K562 (cell line): ENCODE measurements at regions not wholly inside any gene's neighbourhood (a gene's known extent, or its start where the extent isn't known, plus 50 kb on each side); places are given as distances from the start of the nearest gene placed in this dataset.

ENCODE experiments used
- ATAC-seq: fragments of 200-7000 bp; cut with Tn5 transposase; 3 replicates; pipeline ENCODE4 v1.9.1; 2020; ENCODE audit warnings: moderate library complexity
- BruUV-seq: library from RNA; stranded (reverse); fragments of 400-500 nt; replicated peaks from 2 replicates; lab custom pipeline; 2021; lab: Mats Ljungman, UMichigan
- CTCF ChIA-PET: fragments of 300-600 bp; formaldehyde crosslinking; extraction: SDS; loops from one replicate; lab custom pipeline; 2021; ENCODE audit warnings: low intra/inter-chr PET ratio; lab: Yijun Ruan, JAX
- POLR2A ChIA-PET: fragments of 300-600, 350-650 bp; sonication (Branson Sonifier 250); formaldehyde crosslinking; extraction: SDS; loops from one replicate; lab custom pipeline; 2021; ENCODE audit warnings: antibody characterized with exemption, inconsistent platforms; lab: Yijun Ruan, JAX
- DNase-seq, 4 experiments: peaks; one replicate each; pipeline versions ENCODE4 v3.0.0 to v3.0.0-alpha.2; 2011 to 2018; ENCODE audit warnings: low spot score in 3 of 4, mixed read lengths in 3 of 4; ENCODE audit errors: extremely low read depth in 1 of 4
- FAIRE-seq: peaks from 2 replicates; lab custom pipeline; 2011; peaks lifted over from hg19 to GRCh38; lab: Jason Lieb, UNC
- H2AFZ ChIP-seq: 2 replicates; pipeline ENCODE4 v1.6.0; 2011; ENCODE audit warnings: low read depth, low read length, control low read depth, inconsistent platforms
- H3K27ac ChIP-seq: fragments of 200-600 bp; 3 replicates; pipeline ENCODE4 v1.8.0; 2011; ENCODE audit warnings: low read depth, mild to moderate bottlenecking, control low read depth, inconsistent platforms, low read length, moderate library complexity, mixed read lengths; ENCODE audit errors: extremely low read depth
- H3K27me3 ChIP-seq, 2 experiments: fragments of 300-600 bp in 1 of 2; 2 replicates in 1 of 2; 3 replicates in 1 of 2; pipeline versions ENCODE4 v1.6.0 to v1.8.0; 2011; ENCODE audit warnings: inconsistent platforms in 2 of 2, low read length in 2 of 2, mild to moderate bottlenecking in 1 of 2, mixed read lengths in 1 of 2, moderate library complexity in 1 of 2; ENCODE audit not compliant: control insufficient read depth in 2 of 2, insufficient read depth in 2 of 2
- H3K36me3 ChIP-seq: fragments of 300-600 bp; 3 replicates; pipeline ENCODE4 v1.8.0; 2011; ENCODE audit warnings: mild to moderate bottlenecking, low read length, inconsistent platforms; ENCODE audit not compliant: control insufficient read depth, insufficient read depth
- H3K4me1 ChIP-seq, 2 experiments: fragments of 200-600 bp in 1 of 2; replicated peaks in 1 of 2; 2 replicates in 1 of 2; 3 replicates in 1 of 2; pipeline versions ENCODE4 v1.5.1 to v1.8.0; 2011; ENCODE audit warnings: inconsistent platforms in 2 of 2, low read length in 2 of 2, mild to moderate bottlenecking in 1 of 2, mixed read lengths in 1 of 2, moderate library complexity in 1 of 2; ENCODE audit not compliant: control insufficient read depth in 2 of 2, insufficient read depth in 2 of 2
- H3K4me2 ChIP-seq: 2 replicates; pipeline ENCODE4 v1.6.1; 2011; ENCODE audit warnings: low read length, control low read depth, inconsistent platforms, mixed read lengths; ENCODE audit not compliant: insufficient read depth
- H3K4me3 ChIP-seq: fragments of 200-600 bp; sonication (generic), shearing (Covaris generic); 2 replicates; pipeline ENCODE4 v1.5.1; 2016; ENCODE audit warnings: control low read depth, inconsistent platforms
- H3K79me2 ChIP-seq: fragments of 200-600 bp; 3 replicates; pipeline ENCODE4 v1.8.0; 2011; ENCODE audit warnings: low read length, inconsistent platforms; ENCODE audit not compliant: control insufficient read depth, insufficient read depth
- H3K9ac ChIP-seq, 2 experiments: 2 replicates each; pipeline versions ENCODE4 v1.6.0 to v1.6.1; 2011; ENCODE audit warnings: low read depth in 2 of 2, low read length in 2 of 2, control low read depth in 1 of 2, inconsistent platforms in 1 of 2, mild to moderate bottlenecking in 1 of 2, mixed read lengths in 1 of 2; ENCODE audit not compliant: insufficient read depth in 1 of 2
- H3K9me1 ChIP-seq: one replicate; pipeline ENCODE4 v1.6.0; 2011; ENCODE audit warnings: inconsistent platforms, mild to moderate bottlenecking, low read length, moderate library complexity; ENCODE audit not compliant: control insufficient read depth, insufficient read depth
- H3K9me3 ChIP-seq: replicated peaks from 2 replicates; pipeline ENCODE4 v1.5.1; 2011; ENCODE audit warnings: low read depth, low read length, inconsistent platforms; ENCODE audit not compliant: control insufficient read depth, insufficient read depth
- H4K20me1 ChIP-seq: replicated peaks from 2 replicates; pipeline ENCODE4 v1.6.1; 2011; ENCODE audit warnings: low read length, inconsistent platforms, mixed read lengths; ENCODE audit not compliant: control insufficient read depth, insufficient read depth
- CSDE1 ChIP-seq, 2 experiments: fragments of 450-650 bp; IDR thresholded peaks; 2 replicates each; pipeline ENCODE4 v1.6.1; 2016; ENCODE audit warnings: mild to moderate bottlenecking in 1 of 2
- DIDO1 ChIP-seq: fragments of 450-650 bp; IDR thresholded peaks from 2 replicates; pipeline ENCODE4 v1.6.1; 2016; ENCODE audit warnings: low read depth, missing biosample characterization, missing genetic modification characterization
- GTF3C2 ChIP-seq: IDR thresholded peaks from 3 replicates; pipeline ENCODE4 v1.6.1; 2011; ENCODE audit warnings: borderline replicate concordance, mild to moderate bottlenecking, moderate library complexity; ENCODE audit not compliant: insufficient read length; ENCODE audit errors: extremely low read depth
- NCOA2 ChIP-seq, 2 experiments: fragments of 450-650 bp; IDR thresholded peaks; 2 replicates each; pipeline ENCODE4 v1.6.1; 2018; ENCODE audit warnings: mild to moderate bottlenecking in 2 of 2, moderate library complexity in 1 of 2; ENCODE audit not compliant: partially characterized antibody in 2 of 2
- NR1H2 ChIP-seq: sonication (generic); formaldehyde crosslinking; IDR thresholded peaks from 2 replicates; pipeline ENCODE4 v1.4.0; 2020; ENCODE audit warnings: mild to moderate bottlenecking, missing genetic modification reagents
- REST ChIP-seq, 2 experiments: fragments of 450-650 bp; formaldehyde crosslinking in 1 of 2; IDR thresholded peaks; 2 replicates each; pipeline versions ENCODE4 v1.4.0 to v1.6.1; 2014 to 2020; ENCODE audit warnings: mild to moderate bottlenecking in 2 of 2, borderline replicate concordance in 1 of 2, low read depth in 1 of 2
- SP1 ChIP-seq: sonication (generic); formaldehyde crosslinking; IDR thresholded peaks from 2 replicates; pipeline ENCODE4 v1.8.1; 2022; ENCODE audit warnings: mild to moderate bottlenecking, missing genetic modification reagents
- ZNF398 ChIP-seq: fragments of 250-450 bp; sonication (Bioruptor Pico); IDR thresholded peaks from 2 replicates; pipeline ENCODE4 v1.8.0; 2021; ENCODE audit warnings: moderate library complexity, mild to moderate bottlenecking, inconsistent platforms
- ZNF589 ChIP-seq: fragments of 200-800 bp; sonication (Bioruptor generic); IDR thresholded peaks from 2 replicates; pipeline ENCODE4 v1.6.1; 2016; ENCODE audit warnings: low read depth, missing genetic modification characterization, missing compliant biosample characterization
- ZNF717 ChIP-seq: fragments of 250-450 bp; sonication (Bioruptor Pico); IDR thresholded peaks from 2 replicates; pipeline ENCODE4 v1.5.0; 2021
- WGBS: fragments of 100-300 bp; shearing (Covaris generic); methylation state at CpG from one replicate; pipeline ENCODE4 v1.1.6; 2016; ENCODE audit warnings: low coverage, mixed read lengths; ENCODE audit not compliant: insufficient coverage; ENCODE audit errors: missing lambda C conversion rate; 5-methylcytosine and 5-hydroxymethylcytosine counted together
- in situ Hi-C: fragments of 300-500 bp; cut with MboI; formaldehyde crosslinking; loops from 4 replicates; pipeline ENCODE4 v1.15.0; 2018; ENCODE audit warnings: inconsistent platforms, mixed read lengths
- intact Hi-C: fragments of 100-400 bp; cut with micrococcal nuclease; formaldehyde crosslinking; loops from 2 replicates; pipeline ENCODE4 v1.14.2; 2022

GRCh38 chr5:44659334-44659733 lies 149.4 kb upstream of the MRPS30 start:
- no peak for FAIRE-seq
- intact Hi-C loops (no loop called here), in situ Hi-C loops (no loop called here)
- Histone ChIP-seq H3K4me2 (no peak overlapping the region), H3K9me3 (peaks cover 2% of the 10 kb centered on the region; the same call in 1 of the 2 replicates), H2AFZ (no peak overlapping the region), H3K36me3 (no peaks in the 10 kb centered on the region), H3K9me1 (no peaks in the 10 kb centered on the region), H3K4me1 (no peaks in the 10 kb centered on the region), H3K9ac (no peak overlapping the region), H3K27ac (no peak overlapping the region), H3K4me3 (no peak overlapping the region), H3K27me3 (no peaks in the 10 kb centered on the region), H3K79me2 (no peaks in the 10 kb centered on the region), H4K20me1 (no peaks in the 10 kb centered on the region)
- CTCF ChIA-PET = no interaction called here
- WGBS = 2% methylated on average over 3 of the region's 3 CpGs
- no peak for ATAC-seq
- no peak for DNase-seq
- no TSS peak for BruUV-seq
- POLR2A ChIA-PET = no interaction called here
- TF ChIP-seq ZNF717 (CRISPR knock-in tag) = no peak
- no peak for TF ChIP-seq NR1H2 (CRISPR knock-in tag)
- TF ChIP-seq ZNF589 = no peak
- no peak for TF ChIP-seq CSDE1 (IDR thresholded peaks at IDR 0.05)
- TF ChIP-seq ZNF398 = no peak
- TF ChIP-seq DIDO1 (tag) = no peak
- TF ChIP-seq NCOA2 (IDR thresholded peaks at IDR 0.05; ENCODE audit: partially characterized antibody in 2 of 2) = no peak
- TF ChIP-seq SP1 (CRISPR knock-in tag) = no peak
- TF ChIP-seq REST (IDR thresholded peaks at IDR 0.05; ENCODE audit: borderline replicate concordance) = no peak
- TF ChIP-seq REST (CRISPR knock-in tag; IDR thresholded peaks at IDR 0.05; ENCODE audit: low read depth) = no peak
- no peak for TF ChIP-seq GTF3C2
